GM19438 (cell line): ENCODE measurements at regions not wholly inside any gene's neighbourhood (a gene's known extent, or its start where the extent isn't known, plus 50 kb on each side); places are given as distances from the start of the nearest gene placed in this dataset.

Source experiments
- ATAC-seq: cut with Tn5 transposase; IDR thresholded peaks from one replicate; pipeline ENCODE4 v1.9.1; 2021; ENCODE audit warnings: low read depth; ENCODE audit not compliant: unreplicated experiment

DNA sequence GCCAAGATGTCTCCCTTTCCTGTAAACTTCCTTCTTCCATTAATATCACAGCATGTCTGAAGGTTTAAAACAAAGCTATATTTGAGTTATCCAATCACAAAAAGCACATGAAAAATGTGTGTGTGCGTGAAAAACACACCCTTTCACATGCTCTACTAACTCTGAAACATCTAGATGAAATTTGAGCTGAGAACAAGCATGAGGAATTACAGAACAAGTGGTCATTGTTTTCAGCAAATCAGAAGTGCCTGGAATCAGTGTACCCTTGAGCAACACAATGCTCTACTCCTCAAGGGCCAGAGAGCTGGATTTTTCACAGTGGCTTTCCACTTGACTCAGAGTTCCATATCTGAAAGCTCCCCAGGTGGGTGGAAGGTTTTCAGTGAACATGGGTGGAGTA, 255.9 kb downstream of the PSAT1 start:
- ATAC-seq, result no peak

DNA sequence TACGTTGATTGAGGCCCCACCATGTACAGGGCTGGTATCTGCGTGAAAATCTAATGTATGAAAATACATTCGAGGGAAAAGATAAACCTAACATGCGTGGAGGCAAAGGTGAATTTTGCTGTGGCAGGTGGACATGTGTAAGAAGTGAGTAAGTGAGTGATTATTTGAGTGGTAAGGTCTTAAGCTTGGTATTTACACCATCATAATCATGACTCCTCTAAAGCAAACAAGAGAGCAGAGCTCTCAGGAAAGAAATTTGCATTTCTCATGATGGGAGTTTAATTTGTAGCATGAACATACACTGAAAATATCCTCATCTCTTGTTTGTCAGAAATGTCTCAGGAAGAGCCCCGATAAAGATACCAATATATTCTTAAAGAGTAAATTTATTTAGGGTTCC, 260.6 kb downstream of the PSAT1 start:
- ATAC-seq, result no peak

DNA sequence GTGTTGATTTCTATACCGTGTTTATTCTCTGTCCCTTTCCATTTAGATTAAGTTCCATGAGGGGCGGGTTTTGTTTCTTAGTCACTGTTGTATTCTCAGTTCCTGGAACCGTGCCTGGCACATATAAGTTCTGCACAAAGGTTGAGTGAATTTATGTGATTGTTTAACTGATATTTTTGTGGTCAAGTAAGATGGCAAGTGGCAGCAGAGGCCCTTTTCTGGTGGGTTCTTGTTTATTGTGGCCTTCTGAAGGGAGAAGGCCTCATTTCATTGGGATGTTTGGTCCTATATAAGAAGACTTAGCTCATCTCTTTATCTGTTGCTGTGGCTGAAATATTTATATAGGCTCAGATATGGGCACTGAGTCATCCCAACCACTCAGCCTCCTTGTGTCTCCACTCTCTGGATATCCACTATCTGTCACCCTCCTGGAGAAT, 262.5 kb downstream of the PSAT1 start:
- ATAC-seq, result no peak

DNA sequence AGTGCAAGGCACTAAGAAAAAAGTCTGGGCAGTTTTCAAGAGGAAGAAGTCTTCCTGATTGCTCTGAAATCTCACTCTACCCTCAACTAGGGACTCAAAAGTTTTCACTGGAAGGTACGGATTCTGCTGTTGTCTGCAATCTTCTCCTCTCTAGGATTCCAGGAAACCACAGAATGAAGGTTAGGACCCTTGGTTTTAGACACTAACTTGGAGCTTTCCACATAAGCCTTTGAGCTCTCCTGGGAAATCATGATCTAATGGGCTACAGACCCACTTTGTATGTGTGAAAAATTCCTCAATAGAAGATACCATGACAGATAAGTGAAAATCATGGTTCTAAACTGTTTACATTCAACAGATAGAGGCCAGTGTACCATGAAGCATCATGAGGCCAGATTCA, 265.1 kb downstream of the PSAT1 start:
- no peak for ATAC-seq

GRCh38 chr9:78563269-78563668, 266.3 kb downstream of the PSAT1 start:
- ATAC-seq, result no peak

DNA sequence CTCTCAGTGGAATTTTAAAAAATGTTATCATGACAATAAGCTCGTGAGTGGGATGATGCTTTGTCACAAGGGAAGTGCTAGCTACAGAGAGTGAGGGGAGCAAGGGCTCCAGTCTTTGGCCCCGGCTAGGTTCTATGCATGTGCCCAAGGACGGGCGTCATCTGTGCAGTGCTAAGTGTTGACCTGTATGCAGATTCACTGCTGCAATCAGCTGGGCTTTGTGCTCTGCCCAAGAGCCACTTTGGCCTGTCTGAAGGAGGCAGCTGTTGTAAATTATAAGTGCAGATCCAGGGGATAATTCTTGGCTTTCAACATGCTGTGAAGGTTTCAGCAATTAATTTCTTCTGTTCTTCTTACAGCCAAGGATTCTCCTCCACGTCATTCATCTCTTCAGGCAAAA, 268.6 kb downstream of the PSAT1 start:
- no peak for ATAC-seq

GRCh38 chr9:78566521-78566920, 269.6 kb downstream of the PSAT1 start:
- no peak for ATAC-seq

DNA sequence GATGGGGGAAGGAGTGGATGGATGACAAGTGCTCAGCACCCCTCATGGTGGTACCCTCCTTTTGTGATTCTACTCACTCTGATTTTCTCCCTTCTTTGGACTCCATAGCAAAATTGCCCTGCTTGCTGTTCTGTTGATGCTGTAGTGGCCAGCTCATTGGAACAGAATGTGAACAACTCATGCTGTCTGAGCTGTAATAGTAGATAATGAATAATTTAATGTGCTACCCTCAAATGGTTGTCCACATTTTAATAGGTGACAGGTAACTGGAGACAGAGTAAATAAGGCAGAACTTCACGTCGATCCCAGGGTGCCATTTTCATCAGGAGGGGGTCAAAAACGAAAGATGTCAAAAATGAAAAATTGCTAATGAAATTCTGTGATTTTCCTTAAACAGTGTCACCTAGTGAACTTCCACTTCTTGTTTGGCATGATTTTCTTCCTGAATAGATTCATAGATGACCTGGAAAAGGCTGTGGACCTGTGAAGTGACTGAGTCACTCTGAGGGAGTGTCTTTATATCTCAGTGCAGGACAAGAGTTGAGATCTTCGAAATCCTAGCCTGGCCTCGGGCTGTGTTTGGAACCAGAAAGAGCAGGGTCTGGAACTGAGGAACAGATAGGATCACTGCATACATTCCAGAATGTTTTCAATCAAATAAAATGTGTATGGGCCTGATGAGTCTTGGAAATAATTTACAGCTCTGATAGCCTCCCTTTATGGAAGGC, 270.2 kb downstream of the PSAT1 start:
- ATAC-seq, result no peak

DNA sequence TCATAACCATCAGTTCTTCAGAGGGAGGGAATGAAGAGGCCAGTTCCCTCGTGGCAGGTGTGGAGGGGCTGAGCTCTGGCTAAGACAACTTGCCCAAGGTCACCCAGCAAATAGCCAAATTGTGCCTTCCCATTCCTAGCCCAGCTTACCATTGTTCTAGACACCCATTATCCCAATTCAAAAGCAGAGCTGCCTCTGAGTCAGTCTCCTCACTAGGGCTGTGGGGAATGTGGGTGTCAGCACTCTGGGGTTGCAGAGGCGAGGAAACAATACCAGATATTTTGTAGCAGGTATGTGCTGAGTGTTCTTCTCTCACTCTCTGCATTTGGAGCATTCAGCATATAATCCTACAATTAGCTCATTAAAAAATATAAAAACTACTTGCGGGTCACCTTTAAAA, 270.8 kb downstream of the PSAT1 start:
- ATAC-seq, result no peak

- no peak for ATAC-seq
Measured at GRCh38 chr9:78568774-78569173, 271.8 kb downstream of the PSAT1 start.

- ATAC-seq, result no peak
Measured at GRCh38 chr9:78572266-78572665, 275.3 kb downstream of the PSAT1 start.

DNA sequence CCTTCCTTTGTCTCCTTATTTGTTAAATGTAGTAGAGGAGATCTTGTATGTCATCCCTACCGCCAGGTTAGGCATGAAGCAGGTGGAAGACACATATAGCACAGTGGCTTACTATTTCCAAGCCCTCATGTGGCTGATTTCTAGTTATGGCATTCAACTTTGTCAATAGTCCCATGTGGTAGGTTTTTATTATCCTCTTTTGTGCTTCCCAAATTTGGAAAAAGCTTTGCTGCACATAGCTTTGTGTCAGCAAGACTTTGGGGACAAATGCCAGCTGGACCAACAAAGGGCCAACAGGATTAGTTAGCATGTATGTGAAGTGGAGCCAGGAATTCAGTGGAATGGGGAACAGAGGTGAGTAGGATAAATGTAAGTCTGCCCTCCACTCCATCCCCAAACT, 276.3 kb downstream of the PSAT1 start:
- ATAC-seq, result no peak

GRCh38 chr9:78573669-78574068, 276.7 kb downstream of the PSAT1 start:
- no peak for ATAC-seq

- no peak for ATAC-seq
Measured at GRCh38 chr9:78574354-78575045, 277.6 kb downstream of the PSAT1 start.

DNA sequence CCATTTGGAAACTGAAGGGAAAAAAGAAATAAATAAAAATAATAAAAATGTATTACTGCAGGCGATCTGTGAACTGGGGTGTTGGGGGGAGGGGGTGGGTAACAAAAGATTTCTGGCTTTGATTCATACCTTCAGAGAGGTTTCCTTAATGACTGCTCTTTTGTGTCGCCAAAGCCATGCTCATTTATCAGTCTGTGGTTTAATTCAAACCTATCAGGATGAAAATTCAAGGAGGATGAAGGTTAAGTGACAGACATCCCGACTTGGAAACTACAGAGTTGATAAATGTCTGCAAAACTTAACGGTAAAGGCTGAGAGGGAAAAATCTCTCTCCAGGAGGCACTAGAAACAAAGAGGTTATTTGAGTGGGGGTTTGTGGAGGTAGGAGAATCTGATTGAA, 278.2 kb downstream of the PSAT1 start:
- no peak for ATAC-seq

DNA sequence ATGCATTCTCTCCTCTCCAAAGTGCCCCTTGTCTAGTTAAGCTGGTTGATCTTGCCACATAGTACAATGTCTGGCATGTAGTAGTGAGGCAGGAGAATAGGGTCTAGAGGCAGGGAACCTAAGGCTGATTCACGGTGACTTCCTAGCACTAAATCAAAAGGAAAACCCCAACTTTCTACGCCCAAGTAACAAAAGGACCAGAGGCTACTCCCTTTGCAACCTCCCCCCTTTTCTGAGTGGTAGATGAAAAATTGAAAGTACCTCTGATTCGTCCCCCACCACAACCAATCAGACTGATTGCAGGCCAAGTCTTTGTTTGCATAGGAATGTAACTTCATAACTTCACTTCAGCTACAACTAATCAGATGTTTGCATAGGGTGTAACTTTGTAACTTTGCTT, 278.8 kb downstream of the PSAT1 start:
- ATAC-seq, result no peak

DNA sequence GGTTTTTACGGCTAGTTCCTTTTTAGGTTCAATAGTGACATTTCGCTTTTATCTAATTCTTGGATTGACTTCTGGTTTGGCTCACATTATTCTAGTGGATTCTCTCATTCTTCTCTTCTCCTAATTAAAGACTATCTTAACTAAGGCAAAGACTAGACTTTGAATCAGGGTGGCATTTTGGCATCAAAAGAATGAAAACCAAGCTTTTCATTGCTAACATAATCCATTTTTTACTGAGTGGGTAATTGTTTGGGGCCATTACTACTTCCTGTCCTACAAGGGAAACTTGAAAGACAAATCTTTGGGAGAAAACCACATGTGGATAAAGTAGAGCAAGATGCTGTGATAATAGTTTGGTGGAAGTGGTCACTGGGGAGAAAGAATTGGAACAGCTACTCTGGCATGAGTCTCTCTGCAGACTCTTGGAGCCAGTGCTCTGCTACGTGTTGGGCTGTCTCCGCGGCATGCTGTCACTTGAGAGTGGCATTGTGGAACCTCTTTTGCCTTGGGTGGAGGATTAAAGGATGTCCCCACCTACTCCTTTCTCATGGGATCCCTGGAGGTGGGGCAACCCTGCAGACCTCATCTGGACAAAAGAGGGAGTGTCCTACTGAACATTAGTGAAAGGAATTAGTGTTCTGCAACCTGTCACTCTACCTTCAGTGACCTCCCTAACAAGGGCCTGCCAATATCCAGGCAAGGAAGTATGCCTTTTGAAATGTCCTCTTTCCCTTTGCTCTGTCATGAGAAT, 280.4 kb downstream of the PSAT1 start:
- no peak for ATAC-seq

- ATAC-seq, result no peak
Measured at GRCh38 chr9:78578072-78578471, 281.1 kb downstream of the PSAT1 start.

DNA sequence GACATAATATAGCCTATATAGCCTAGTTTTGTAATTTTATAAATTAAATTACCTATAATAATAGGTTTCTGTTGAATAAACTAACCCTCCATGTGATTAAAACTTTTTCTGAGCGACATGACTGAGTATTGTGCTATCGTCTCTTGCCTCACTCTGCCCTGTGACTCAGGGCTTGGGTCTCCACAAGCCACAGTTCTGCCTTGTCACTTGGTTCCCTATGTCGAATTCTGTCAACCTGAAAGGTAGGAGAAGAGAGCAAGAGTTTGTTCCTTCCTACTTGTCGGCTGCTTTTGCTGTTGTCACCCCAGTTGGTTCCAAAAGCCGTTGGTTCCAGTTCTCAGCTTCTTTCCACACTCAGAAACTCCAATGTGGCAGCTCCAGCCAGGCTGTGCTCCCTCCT, 285.9 kb downstream of the PSAT1 start:
- no peak for ATAC-seq

DNA sequence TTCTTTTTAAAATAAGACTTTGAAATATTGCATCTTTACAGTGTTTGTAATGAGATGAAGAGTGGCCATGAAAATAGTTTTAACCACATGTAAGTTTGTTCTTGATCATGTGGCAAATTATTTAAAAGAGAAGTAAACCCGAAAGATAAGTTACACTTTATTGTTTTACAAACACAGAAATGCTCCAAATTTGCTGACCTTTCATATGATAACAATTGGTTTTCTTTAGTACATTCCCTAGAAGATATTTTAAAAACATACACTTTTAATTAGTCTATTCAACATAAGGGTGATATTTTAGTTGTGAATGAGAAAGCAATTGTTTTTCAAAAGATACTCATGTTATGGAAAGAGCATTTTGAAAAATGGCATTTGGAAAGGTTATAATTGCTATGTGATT, 287.7 kb downstream of the PSAT1 start:
- ATAC-seq, result no peak

DNA sequence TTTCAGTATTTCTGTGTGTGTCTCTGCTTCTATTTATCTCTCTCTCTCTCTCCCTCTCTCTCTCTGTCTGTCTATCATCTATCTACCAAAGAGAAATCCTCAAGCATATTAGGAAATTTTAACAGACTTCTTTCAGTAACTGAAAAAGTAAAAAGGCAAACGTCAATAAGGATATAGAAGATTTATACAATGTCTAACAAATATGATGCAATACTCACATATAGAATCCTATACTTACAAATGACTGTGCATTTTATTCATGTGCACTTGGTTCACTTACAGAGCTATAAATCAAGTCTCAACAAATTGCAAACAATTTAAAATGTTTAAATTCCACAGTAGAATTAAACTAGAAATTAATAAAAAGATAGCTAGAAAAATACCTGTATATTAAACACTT, 289.0 kb downstream of the PSAT1 start:
- ATAC-seq, result no peak

- no peak for ATAC-seq
Measured at GRCh38 chr9:78590068-78590467, 293.1 kb downstream of the PSAT1 start.
